CD4-positive, alpha-beta memory T cell (primary cell): ENCODE measurements at regions not wholly inside any gene's neighbourhood (a gene's known extent, or its start where the extent isn't known, plus 50 kb on each side); places are given as distances from the start of the nearest gene placed in this dataset.

Experiments
- CTCF ChIA-PET: fragments of 350-600 bp; sonication (Branson Sonifier 250); formaldehyde crosslinking; loops from one replicate; lab custom pipeline; 2021; ENCODE audit warnings: inconsistent platforms; ENCODE audit not compliant: partially characterized antibody; lab: Charles Lee
- POLR2A ChIA-PET: fragments of 350-600 bp; sonication (Branson Sonifier 250); formaldehyde crosslinking; loops from one replicate; lab custom pipeline; 2021; ENCODE audit not compliant: partially characterized antibody; lab: Charles Lee
- DNase-seq, 5 donors: peaks; one replicate each; pipeline versions ENCODE4 v3.0.0 to v3.0.0-alpha.2; 2020 to 2022; ENCODE audit warnings: mixed read lengths in 1 of 5
- H3K27ac ChIP-seq: one replicate; pipeline ENCODE4 v1.7.0; 2013; ENCODE audit warnings: low read depth, low read length
- H3K27me3 ChIP-seq: 2 replicates; pipeline ENCODE4 v1.7.0; 2013; ENCODE audit warnings: mild to moderate bottlenecking, low read length, moderate library complexity; ENCODE audit not compliant: insufficient read depth
- H3K36me3 ChIP-seq: 2 replicates; pipeline ENCODE4 v1.7.0; 2013; ENCODE audit warnings: mild to moderate bottlenecking, low read length, moderate library complexity; ENCODE audit not compliant: insufficient read depth
- H3K4me1 ChIP-seq: 2 replicates; pipeline ENCODE4 v1.7.0; 2013; ENCODE audit warnings: mild to moderate bottlenecking, low read length, moderate library complexity; ENCODE audit not compliant: insufficient read depth
- H3K4me3 ChIP-seq, 2 donors: one replicate each; pipeline ENCODE4 v1.7.0; 2013; ENCODE audit warnings: low read length in 2 of 2, mild to moderate bottlenecking in 1 of 2
- H3K9me3 ChIP-seq, 2 donors: one replicate each; pipeline ENCODE4 v1.7.0; 2013; ENCODE audit warnings: low read length in 2 of 2, control low read depth in 1 of 2; ENCODE audit not compliant: control insufficient read depth in 1 of 2
- H3K27ac Mint-ChIP-seq, 7 donors: one replicate each; pipeline ENCODE4 v1.8.0; 2020 to 2021; ENCODE audit warnings: mixed read lengths in 7 of 7, mild to moderate bottlenecking in 6 of 7, inconsistent platforms in 3 of 7, moderate library complexity in 3 of 7
- H3K27me3 Mint-ChIP-seq, 2 donors: one replicate each; pipeline ENCODE4 v1.8.0; 2020 to 2021; ENCODE audit warnings: mixed read lengths in 2 of 2
- H3K36me3 Mint-ChIP-seq, 2 donors: one replicate each; pipeline ENCODE4 v1.8.0; 2020 to 2021; ENCODE audit warnings: mixed read lengths in 2 of 2, inconsistent platforms in 1 of 2, mild to moderate bottlenecking in 1 of 2
- H3K4me1 Mint-ChIP-seq, 4 donors: one replicate each; pipeline ENCODE4 v1.8.0; 2020 to 2021; ENCODE audit warnings: mixed read lengths in 4 of 4, mild to moderate bottlenecking in 1 of 4
- H3K4me3 Mint-ChIP-seq, 8 donors: one replicate each; pipeline ENCODE4 v1.8.0; 2020 to 2021; ENCODE audit warnings: mixed read lengths in 8 of 8, mild to moderate bottlenecking in 7 of 8, moderate library complexity in 6 of 8, inconsistent platforms in 3 of 8
- H3K9me3 Mint-ChIP-seq, 8 donors: one replicate each; pipeline ENCODE4 v1.8.0; 2020 to 2021; ENCODE audit warnings: mixed read lengths in 8 of 8, mild to moderate bottlenecking in 5 of 8, inconsistent platforms in 3 of 8, moderate library complexity in 1 of 8
- intact Hi-C: fragments of 100-400 bp; cut with micrococcal nuclease; formaldehyde crosslinking; loops from one replicate; pipeline ENCODE4 v1.15.1; 2023

- no peaks in the 10 kb centered on the region for H3K36me3 ChIP-seq
- ChIA-PET CTCF (no interaction called here), POLR2A (interaction anchor here (0.5 kb wide), 1 partner anchor 109 kb away, joined by 3 read pairs; no protein-coding TSS in a partner anchor)
- no peaks in the 10 kb centered on the region for H3K9me3 ChIP-seq
- H3K4me3 ChIP-seq = no peak overlapping the region
- intact Hi-C loops = no loop called here
- no peak overlapping the region for H3K27ac ChIP-seq
- Mint-ChIP-seq H3K27me3 (peaks cover 0 to 3% of the 10 kb centered on the region in 2 donors), H3K27ac (no peak overlapping the region), H3K4me1 (no peaks in the 10 kb centered on the region), H3K9me3 (peaks cover 0 to 14% (median 2%) of the 10 kb centered on the region in 8 donors), H3K36me3 (no peaks in the 10 kb centered on the region), H3K4me3 (no peak overlapping the region)
- no peaks in the 10 kb centered on the region for H3K4me1 ChIP-seq
- no peak for DNase-seq
- no peaks in the 10 kb centered on the region for H3K27me3 ChIP-seq
Observed at GRCh38 chr10:24152270-24152669, 56.7 kb upstream of the KIAA1217 start.

GRCh38 chr10:24153031-24153430, 55.9 kb upstream of the KIAA1217 start:
- H3K9me3 ChIP-seq = no peaks in the 10 kb centered on the region
- H3K36me3 ChIP-seq = no peaks in the 10 kb centered on the region
- Mint-ChIP-seq H3K4me3 (no peak overlapping the region), H3K4me1 (no peaks in the 10 kb centered on the region), H3K27me3 (peaks cover 0 to 3% of the 10 kb centered on the region in 2 donors), H3K9me3 (peaks cover 0 to 17% (median 7%) of the 10 kb centered on the region in 8 donors), H3K36me3 (no peaks in the 10 kb centered on the region), H3K27ac (no peak overlapping the region)
- no peaks in the 10 kb centered on the region for H3K27me3 ChIP-seq
- H3K4me1 ChIP-seq = no peaks in the 10 kb centered on the region
- no peak overlapping the region for H3K27ac ChIP-seq
- intact Hi-C loops = no loop called here
- ChIA-PET CTCF (no interaction called here), POLR2A (no interaction called here)
- H3K4me3 ChIP-seq = no peak overlapping the region
- no peak for DNase-seq

- Mint-ChIP-seq H3K27ac (no peak overlapping the region), H3K27me3 (peaks cover 0 to 3% of the 10 kb centered on the region in 2 donors), H3K36me3 (no peaks in the 10 kb centered on the region), H3K9me3 (peaks cover 0 to 21% (median 10%) of the 10 kb centered on the region in 8 donors), H3K4me3 (no peak overlapping the region), H3K4me1 (no peaks in the 10 kb centered on the region)
- Histone ChIP-seq H3K4me3 (no peak overlapping the region), H3K9me3 (no peaks in the 10 kb centered on the region), H3K4me1 (no peaks in the 10 kb centered on the region), H3K27ac (no peak overlapping the region), H3K27me3 (no peaks in the 10 kb centered on the region), H3K36me3 (no peaks in the 10 kb centered on the region)
- ChIA-PET CTCF (no interaction called here), POLR2A (no interaction called here)
- no peak for DNase-seq
- intact Hi-C loops = no loop called here
Observed at GRCh38 chr10:24153537-24153936, 55.4 kb upstream of the KIAA1217 start.

- H3K36me3 Mint-ChIP-seq = no peaks in the 10 kb centered on the region
- H3K4me1 Mint-ChIP-seq = no peaks in the 10 kb centered on the region
- CTCF ChIA-PET = no interaction called here
- Histone ChIP-seq H3K4me3 (no peak overlapping the region), H3K27me3 (no peaks in the 10 kb centered on the region), H3K36me3 (no peaks in the 10 kb centered on the region), H3K27ac (no peak overlapping the region), H3K4me1 (no peaks in the 10 kb centered on the region), H3K9me3 (no peaks in the 10 kb centered on the region)
- DNase-seq = no peak
- peaks cover 0 to 3% of the 10 kb centered on the region in 2 donors for H3K27me3 Mint-ChIP-seq
- POLR2A ChIA-PET = no interaction called here
- peaks cover 0 to 25% (median 11%) of the 10 kb centered on the region in 8 donors for H3K9me3 Mint-ChIP-seq
- intact Hi-C loops = no loop called here
- H3K4me3 Mint-ChIP-seq = no peak overlapping the region
- H3K27ac Mint-ChIP-seq = no peak overlapping the region
Observed at GRCh38 chr10:24156686-24157085, 52.3 kb upstream of the KIAA1217 start.

GRCh38 chr10:24157567-24157966, 51.4 kb upstream of the KIAA1217 start:
- ChIA-PET POLR2A (no interaction called here), CTCF (no interaction called here)
- intact Hi-C loops = no loop called here

More at GRCh38 chr10:24157567-24157966, 51.4 kb upstream of the KIAA1217 start:
- no peaks in the 10 kb centered on the region for H3K4me1 ChIP-seq
- H3K27ac Mint-ChIP-seq = no peak overlapping the region
- no peak overlapping the region for H3K4me3 ChIP-seq
- H3K9me3 ChIP-seq = no peaks in the 10 kb centered on the region
- no peaks in the 10 kb centered on the region for H3K36me3 ChIP-seq
- H3K27me3 Mint-ChIP-seq = peaks cover 0 to 3% of the 10 kb centered on the region in 2 donors
- no peaks in the 10 kb centered on the region for H3K4me1 Mint-ChIP-seq
- no peaks in the 10 kb centered on the region for H3K27me3 ChIP-seq
- peaks cover 0 to 25% (median 11%) of the 10 kb centered on the region in 8 donors for H3K9me3 Mint-ChIP-seq
- H3K4me3 Mint-ChIP-seq = no peak overlapping the region
- no peaks in the 10 kb centered on the region for H3K36me3 Mint-ChIP-seq
- DNase-seq = no peak
- H3K27ac ChIP-seq = no peak overlapping the region
